AML-193 (cell line): ENCODE measurements at regions not wholly inside any gene's neighbourhood (a gene's known extent, or its start where the extent isn't known, plus 50 kb on each side); places are given as distances from the start of the nearest gene placed in this dataset.
"Not testable (repeated sequence)": the region's sequence is repeated elsewhere in the genome, so short reads cannot be mapped to it uniquely, and the experiment has no call there.

Experiments
- DNase-seq, 2 experiments: peaks; one replicate each; lab custom pipeline; 2025; lab: John Stamatoyannopoulos, UW

DNA sequence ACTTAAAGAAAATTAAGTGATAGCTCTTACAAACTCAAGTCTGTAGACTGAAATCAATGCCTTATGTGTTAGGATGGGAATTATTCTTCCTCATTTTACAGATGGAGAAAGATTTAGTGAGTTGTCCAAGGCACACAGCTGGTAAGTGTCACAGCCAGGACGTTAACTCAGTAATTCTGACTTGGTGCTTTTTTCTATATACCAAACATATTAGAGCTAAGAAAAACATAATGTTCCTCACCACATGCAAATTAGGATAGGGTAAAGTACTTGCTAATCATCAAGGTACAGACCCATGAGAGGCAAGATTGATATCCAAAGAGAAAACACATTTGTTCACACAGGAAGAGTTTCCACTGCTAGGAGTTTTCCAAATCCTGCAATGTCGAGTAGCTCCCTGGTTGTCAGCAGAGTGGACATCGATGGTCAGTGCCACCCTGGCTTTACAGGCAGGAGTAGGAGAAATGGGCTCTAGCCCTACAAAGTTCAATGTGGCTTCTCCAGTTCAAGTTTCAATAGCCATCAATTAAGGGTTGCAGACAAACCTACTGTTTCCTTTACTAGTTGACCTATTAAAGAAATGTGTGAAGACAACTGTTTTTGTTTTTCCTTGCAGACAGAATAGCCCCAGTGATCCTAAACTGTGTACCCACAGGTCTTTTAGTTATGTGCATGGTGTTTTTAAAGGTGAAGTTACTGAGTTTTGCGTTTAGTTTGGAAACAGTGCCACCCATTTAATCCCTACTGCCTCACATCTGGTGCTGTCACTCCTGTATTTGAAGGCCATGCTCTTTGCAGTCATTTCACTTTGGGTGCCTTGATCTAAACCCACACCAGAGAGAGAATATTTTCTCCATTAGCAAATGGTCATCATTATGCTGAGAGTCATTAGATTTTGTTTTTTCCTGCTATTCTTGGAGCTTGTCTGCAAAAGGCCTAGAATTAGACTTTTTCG is 460.8 kb upstream of the SMARCA2 start:
- DNase-seq: no peak

DNA sequence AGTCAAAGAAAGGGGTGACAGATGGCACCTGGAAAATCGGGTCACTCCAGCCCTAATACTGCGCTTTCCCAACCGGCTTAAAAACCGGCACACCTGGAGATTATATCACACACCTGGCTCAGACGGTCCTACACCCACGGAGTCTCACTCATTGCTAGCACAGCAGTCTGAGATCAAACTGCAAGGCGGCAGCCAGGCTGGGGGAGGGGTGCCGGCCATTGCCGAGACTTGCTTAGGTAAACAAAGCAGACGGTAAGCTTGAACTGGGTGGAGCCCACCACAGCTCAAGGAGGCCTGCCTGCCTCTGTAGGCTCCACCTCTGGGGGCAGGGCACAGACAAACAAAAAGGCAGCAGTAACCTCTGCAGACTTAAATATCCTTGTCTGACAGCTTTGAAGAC is 456.5 kb upstream of the SMARCA2 start:
- not testable (repeated sequence) for DNase-seq

DNA sequence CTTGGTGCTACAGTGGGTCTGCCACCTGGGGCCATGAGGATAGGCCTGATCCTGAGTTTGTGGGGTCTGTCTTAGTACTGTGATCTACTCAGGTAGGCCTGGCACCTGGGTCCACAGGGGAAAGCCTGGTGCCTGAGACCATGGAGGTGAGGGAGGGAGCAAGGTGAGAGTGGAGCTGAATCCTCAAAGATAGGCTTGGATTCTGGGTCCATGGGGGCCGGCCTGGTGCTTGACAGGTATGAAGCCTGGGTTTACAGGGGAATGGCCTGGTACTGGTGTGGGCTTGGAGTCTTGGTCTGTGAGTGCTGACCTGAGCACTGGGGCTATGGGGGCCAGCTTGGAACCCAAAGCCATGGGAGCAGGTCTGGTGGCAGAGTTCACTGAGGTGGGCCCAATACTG is 439.2 kb upstream of the SMARCA2 start:
- no peak for DNase-seq

DNA sequence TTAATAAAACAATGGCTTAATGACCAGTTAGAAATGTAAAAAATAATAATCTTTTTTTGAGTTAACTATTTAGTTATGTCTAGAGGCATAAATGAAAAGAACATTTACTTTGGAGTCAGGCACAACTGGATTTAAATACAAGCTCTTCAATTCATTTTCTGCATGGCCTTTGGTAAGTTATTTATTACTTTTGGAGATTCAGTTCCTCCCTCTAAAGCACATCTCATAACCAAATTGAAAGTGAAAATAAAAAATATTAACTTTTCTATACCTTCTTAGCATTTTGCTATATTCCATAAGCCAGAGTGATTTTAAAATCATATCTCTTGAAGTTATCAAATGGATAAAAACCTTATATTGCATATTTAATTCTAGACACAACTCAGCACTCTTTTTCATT is 434.9 kb upstream of the SMARCA2 start:
- DNase-seq: no peak

DNA sequence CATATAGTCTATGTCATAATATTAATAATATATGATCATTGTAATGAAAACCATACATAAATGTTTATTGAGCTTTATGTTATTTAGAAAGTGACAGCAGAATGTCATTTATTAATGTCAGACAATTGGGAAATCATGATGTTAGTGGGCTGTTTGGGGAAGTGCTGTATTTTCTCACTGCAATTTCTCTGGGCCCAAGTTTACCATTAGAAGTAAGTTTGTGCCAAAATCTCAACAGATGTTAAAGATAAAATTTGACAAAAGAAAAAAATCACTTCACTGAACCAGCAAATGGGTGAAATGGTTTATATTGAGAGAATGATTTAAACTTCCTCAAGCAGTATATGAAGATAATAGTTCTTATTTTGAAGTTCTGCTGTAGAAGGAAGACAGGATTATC is 433.2 kb upstream of the SMARCA2 start:
- DNase-seq: no peak

DNA sequence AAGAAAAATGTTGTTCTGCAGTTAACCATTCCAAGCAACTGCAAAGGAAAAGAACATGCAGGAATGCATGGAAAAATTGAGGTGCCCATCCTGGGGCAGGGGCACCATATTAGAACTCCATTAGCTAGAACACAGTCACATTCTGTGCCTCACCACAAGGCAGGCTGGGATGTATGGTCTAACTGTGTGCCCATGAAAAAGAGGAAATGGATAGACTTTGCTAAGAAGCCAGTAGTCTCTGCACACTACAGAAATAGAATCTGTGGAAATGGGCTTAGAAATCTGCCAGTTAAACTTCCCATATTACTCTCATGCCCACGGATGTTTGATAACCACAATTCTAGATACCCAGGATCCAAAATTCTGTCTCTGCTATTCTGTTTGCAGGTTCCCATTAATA is 423.8 kb upstream of the SMARCA2 start:
- DNase-seq: no peak

DNA sequence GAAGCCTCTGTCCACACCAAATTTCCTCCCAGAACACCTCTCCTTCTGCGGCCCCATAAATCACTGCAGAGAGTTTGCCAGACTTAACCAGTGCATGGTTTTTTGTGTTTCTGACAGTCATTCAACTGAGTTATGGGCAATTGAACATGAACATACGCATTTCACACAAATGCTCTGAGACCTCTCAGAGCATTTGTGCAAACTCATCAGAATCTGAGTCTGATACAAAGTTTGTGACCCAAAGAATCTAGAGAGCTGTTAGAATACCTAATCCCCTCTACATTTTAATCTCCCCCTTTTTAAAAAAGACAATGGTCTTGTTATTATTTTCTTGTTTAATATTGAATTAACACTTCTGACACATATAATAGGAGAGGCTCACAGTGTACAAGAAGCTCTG is 416.9 kb upstream of the SMARCA2 start:
- no peak for DNase-seq

DNA sequence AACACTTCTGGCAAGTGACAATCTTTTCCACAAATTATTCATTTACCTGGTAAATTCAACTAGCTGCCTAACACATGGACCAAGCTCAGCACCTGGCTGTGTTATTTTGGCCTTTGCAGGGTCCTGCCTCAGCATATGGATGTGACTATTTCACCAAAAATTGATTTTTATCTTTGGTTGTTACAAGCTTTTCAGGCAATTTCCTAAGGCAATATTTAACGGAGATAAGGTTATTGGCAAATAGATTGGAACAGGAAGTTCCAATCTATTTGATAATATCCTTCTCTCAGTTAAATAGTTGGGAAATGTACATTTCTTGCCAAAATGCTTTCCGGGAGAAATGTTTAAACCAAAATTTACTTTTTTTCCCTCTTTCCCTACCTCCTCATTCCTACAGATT is 415.2 kb upstream of the SMARCA2 start:
- DNase-seq: no peak

DNA sequence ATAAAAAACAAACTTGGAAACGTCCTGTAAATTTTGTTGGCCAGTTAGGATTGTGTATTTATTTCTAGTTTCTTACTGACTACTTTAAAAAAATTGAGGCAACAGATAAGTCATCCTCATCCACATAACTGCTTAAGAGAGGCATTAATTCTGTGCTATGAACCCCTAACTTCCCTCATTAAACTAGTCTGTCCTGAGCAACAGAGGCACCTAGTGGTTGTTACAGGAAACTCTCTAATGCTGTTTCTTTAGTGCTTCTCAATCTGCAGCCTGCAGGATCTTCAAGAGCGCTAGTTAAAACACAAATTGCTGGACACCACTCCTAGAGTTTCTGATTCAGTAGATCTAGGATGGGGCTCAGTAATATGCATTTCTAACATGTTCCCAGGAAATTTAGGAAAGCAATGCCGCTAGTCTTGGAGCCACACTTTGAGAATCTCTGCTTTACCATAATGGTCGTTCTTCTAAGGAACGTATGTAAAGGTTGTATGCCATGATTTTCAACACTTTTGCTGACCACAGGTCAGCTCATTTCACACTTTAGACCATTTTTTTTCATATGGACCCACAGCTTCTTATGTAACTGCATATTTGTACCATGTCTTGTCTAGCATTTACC is 410.1 kb upstream of the SMARCA2 start:
- peak; percentile 31 to 56 for DNase-seq

DNA sequence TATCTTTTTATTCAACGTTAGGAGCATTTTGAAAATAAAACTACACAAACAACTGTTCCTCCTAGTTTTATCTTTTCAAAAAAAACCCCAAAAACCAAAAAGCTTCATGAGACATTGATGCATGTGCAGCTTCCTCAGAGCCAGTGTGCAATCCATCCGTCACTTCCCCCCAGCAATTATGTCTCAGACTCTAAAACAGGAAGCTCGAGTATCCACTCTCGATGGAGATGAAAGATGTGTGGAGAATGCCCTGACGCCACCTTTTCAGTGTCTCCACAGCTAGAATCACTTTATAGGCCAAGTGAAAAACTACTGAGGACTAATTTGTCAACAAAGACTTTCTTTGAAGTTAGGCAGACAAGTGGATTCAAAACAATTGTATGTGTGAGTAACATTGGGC is 408.9 kb upstream of the SMARCA2 start:
- no peak for DNase-seq

DNA sequence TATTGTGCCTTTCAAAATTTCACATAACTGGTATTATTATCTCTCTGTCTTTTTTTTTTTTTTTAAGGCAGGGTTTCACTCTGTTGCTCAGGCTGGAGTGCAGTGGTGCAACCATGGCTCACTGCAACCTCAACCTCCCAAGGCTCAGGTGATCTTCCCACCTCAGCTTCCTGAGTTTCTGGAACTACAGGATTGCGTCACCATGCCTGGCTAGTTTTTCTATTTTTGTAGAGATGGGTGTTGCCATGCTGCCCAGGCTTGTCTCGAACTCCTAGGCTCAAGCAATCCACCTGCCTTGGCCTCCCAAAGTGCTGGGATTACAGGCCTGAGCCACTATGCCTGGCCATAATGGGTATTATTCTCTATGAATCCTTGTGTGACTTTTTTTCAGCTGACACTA is 402.3 kb upstream of the SMARCA2 start:
- DNase-seq: no peak

DNA sequence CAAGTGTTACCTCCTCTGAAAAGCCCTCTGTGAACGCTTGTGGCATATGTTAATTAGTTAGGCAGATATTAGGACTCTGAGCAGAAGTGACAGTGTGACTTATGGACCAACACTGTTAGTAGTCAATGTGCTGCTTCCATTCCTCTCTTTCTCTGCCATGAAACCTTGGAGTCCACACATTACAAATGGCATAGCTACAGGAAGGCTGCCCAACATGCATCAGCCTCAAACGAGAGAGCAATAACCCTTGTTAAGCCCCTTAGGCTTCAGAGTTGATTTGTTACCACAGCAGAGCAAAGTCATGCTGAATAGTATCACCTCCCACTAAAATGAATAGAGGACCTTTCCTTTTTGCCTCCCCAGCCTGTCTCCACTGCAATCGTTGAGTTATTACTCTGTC is 397.7 kb upstream of the SMARCA2 start:
- no peak for DNase-seq

DNA sequence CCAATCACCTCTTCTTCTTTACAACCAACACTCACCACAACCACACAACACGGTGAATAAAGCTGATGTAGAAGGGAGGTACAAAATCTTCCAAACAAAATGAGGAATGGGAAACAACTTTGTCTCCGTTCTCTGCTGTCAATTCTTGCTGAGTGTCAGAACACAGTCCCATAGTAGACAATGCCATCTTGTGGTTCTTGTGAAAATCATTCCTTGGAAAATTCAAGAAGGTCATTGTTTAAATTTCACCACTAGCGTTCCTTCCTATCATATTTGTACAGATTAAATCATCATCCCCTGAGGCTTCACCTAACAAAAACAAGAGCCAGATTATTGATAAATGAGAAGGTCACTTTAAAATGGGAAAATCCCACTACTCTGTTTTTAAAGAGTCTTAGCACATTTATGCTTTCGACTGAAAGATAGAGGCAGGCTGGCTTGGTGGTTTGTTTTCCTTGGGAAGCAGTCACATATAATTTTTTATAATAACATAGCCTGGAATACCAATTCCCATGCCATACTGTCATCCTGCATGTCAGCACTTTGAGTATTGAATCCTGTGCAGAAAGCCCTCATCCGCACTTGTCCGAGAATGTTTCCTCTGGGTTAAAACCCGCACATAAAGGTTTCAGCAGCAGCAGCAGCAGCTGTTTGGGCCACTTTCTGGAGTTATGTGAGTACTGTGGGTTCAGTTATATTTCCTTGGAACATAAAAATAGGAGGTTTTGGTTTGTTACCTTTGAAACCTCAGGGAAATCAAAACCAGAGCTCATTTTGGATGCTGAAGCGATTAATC is 395.0 kb upstream of the SMARCA2 start:
- no peak for DNase-seq

DNA sequence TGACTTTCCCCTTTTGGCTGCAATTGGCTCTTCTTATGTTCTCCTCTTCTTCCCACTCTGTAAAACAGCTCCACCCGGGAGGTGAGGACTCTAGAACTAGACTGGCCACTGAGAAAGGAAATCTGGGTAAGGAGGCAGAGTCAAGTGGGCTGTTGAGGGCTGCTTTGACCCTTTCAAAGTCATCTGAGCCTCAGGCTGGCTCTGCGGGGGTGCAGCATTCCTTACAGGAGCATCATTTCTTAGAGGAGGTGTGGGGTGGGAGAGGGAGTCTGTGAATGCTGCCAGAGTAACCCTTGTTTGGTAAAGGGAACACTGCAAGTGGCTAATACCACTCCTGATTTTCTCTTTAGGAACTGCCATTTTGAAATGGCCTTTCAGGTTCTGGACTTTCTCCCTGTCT is 377.7 kb upstream of the SMARCA2 start:
- no peak for DNase-seq

DNA sequence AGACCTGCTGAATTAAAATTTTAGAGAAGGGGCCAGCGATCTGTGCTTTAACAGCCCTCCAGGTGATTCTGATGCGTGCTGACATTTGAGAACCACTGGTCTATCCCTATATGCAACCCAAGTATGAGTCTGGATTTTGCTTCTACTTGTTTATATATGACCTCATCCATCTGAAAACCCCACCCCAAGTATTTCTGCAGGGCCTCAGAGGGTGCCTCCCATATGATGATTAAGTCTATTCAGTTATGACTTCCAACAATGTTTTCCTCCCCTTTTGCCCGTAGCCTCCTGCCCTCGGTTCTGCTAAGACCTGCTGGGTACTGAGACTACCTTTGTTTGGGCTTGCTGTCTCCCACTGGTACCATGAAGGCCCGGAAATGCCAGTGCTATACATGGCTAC is 376.0 kb upstream of the SMARCA2 start:
- no peak for DNase-seq

DNA sequence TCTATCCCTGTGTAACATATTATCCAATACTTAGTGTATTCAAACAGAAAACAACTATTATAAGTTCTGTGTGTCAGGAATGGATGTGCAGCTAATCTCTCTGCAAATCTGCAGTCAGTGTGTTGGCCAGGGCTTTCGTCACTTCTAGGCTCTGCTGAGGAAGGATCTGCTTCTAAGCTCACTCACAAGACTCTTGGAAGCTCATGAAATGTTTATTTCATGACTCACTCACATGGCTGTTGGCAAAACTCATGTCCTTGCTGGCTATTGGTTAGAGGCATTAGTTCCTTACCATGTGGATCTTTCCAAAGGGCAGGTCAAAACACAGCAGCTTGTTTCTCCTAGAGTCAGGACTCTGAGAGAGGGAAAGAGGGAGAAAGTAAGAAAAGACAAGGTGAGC is 367.4 kb upstream of the SMARCA2 start:
- DNase-seq: no peak

DNA sequence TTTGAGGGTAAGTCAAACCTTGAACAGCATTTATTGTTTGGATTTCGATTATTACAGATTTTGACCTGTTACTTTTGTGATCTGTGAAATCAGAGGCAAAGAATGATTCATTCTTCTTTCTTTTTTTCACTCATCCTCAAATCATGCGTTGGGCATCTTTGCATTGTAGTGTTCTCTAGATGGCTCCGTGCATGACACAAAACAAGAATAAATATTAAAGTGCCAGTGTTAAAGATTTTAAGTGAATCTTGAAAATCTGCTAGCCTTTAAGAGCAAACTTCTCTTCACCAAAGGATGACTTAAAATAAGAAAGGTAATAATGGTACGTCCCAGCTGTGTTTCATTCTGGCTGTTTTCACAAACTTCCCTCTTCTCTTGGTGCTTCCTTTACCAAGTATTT is 361.9 kb upstream of the SMARCA2 start:
- DNase-seq: no peak

DNA sequence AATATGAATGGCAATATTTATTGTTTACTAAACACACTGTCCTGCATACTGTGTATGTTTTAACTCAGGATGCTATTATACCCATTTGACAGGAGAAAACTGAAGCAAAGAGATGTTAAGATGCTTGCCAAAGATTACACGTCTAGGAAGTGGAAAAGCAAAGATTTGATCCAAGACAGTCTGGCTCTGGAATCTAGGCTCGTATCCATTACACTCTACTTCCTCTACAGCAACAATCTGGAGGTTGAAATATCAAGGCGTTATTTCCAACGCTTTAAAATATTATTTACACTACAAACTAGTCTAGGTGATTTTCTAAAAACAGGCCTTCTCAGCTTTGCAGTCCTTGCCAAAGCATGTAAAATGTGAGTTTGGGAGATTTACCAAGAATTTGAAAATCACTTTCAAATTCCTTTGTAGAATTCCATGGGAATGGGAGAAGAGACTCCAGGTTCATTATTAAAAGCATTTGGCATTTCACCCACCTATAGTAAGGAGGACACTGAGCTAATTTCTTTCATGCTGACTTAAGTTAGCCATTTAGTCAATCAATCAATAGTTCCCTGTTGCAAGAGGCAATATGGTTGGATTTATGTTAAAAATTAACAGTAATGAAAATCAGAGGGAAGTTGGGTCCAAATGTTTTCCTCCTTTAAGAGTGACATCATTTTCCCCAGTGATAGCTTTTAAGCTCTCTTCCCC is 356.3 kb upstream of the SMARCA2 start:
- no peak for DNase-seq

DNA sequence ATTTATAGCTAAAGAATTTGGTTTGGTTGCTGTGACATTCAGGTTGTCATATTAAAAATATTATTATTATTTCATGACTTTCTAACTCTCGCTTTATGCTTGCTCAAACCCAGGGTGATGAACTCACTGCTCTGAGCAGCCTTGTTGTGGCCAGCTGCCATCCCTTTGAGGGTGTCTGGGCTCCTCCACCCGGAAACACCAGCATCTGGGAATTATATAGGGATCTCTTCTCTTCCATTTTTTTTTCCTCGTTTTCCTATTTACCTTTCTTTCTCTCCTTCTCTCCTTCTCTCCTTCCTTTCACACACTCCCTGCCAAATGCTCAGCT is 355.8 kb upstream of the SMARCA2 start:
- DNase-seq: no peak

DNA sequence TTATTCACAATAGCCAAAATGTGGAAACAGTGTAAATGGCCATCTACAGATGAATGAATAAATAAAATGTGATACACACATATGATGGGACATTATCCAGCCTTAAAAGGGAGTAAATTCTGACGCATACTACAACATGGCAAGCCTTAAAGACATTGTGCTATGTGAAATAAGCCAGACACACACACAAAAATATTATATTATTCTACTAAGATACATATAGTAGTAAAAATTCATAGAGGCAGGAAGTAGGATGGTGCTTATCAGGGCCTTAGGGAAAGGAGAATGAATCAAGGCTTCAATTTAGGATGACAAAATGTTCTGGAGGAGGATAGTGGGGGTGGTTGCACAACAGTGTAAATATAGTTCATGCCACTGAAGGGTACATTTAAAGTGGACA is 346.7 kb upstream of the SMARCA2 start:
- no peak for DNase-seq

DNA sequence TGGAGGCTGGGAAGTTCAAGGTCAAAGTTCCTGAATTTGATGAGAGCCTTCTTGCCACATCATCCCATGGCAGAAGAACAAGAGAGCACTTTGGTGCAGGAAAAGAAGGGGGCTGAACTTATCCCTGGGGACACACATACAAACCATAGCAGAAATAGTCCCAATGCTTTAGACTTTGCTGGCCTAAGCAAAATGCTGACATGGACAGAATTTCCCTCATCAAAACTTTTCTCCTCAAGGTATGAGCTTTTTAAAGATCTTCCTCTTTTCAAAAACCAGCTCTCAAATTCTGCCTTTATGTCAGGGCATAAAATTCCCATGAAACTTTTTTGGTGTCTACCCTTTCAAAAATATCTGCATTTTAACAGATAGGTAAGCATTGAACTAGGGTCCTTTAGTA is 341.8 kb upstream of the SMARCA2 start:
- no peak for DNase-seq

DNA sequence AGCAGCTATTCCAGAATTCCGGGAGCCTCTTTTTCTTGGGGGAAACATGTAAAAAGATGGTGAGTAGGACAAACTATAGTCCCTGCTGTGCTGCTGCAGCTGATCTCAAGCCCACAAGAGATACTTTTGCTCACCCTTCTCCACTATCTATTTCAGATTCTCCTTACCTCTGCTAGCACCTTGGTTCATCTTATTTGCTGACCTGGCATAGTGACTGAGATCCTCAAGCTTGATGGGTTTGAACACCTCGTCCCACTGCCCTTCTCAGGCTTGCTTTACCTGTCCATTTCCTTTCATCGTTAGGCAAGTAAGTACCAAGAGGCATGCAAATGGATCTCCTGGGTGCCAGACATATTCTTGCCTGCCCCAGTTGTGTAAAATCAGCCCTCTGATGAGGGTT is 338.4 kb upstream of the SMARCA2 start:
- no peak for DNase-seq
